ENCODE measurements at regions not wholly inside any gene's neighbourhood (a gene's known extent, or its start where the extent isn't known, plus 50 kb on each side); places are given as distances from the start of the nearest gene placed in this dataset.
"Not testable (repeated sequence)": the region's sequence is repeated elsewhere in the genome, so short reads cannot be mapped to it uniquely, and the experiment has no call there.

DNA sequence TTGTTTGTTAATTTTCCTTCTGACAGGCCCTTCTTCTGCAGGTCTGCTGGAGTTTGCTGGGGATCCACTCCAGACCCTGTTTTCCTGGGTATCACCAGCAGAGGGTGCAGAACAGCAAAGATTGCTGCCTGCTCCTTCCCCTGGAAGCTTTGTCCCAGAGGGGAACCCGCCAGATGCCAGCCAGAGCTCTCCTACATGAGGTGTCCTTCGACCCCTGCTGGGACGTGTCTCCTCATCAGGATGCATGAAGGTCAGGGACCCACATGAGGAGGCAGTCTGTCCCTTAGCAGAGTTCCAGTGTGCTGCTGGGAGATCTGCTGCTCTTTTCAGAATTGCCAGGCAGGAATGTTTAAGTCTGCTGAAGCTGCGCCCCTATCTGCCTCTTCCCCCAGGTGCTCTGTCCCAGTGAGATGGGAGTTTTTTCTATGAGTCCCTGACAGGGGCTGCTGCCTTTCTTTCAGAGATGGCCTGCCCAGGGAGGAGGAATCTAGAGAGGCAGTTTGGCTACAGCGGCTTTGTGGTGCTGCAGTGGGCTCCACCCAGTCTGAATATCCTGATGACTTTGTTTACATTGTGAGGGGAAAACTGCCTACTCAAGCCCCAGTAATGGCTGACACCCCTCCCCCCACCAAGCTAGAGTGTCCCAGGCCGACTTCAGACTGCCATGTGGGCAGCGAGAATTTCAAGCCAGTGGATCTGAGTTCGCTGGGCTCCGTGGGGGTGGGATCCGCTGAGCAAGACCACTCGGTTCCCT, 772.0 kb upstream of the FAM174A start (continued):
- TF ChIP-seq, protein P1, sequence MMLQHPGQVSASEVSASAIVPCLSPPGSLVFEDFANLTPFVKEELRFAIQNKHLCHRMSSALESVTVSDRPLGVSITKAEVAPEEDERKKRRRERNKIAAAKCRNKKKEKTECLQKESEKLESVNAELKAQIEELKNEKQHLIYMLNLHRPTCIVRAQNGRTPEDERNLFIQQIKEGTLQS (IDR thresholded peaks at IDR 0.05) = no peak
- TF ChIP-seq FOSL1 (IDR thresholded peaks at IDR 0.05; ENCODE audit: low read depth) (no peak), POLR2AphosphoS5 (IDR thresholded peaks at IDR 0.05; ENCODE audit: low read depth, low read length) (no peak), EZH2 (IDR thresholded peaks at IDR 0.05) (no peak)

DNA sequence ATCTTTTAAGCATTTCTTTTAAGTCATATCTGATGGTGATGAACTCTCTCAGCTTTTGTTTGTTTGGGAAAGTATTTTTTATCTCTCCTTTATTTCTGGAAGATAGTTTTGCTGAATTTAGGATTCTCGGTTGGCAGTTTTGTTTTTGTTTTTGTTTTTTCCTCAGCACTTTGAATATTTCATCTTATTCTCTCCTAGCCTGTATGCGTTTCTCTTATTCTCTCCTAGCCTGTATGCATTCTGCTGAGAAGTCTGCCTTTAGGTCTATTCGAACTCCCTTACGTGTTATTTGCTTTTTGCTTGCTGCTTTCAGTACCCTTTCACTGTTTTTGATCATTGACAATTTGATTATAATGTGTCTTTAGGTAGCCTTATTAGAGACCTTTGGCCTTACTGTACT, 787.8 kb upstream of the FAM174A start:
- Histone ChIP-seq H2AFZ (ENCODE audit: low read depth, low read length, poor library complexity, severe bottlenecking) (no peak overlapping the region), H3K4me1 (ENCODE audit: control insufficient read depth in 1 of 2, insufficient read depth in 2 of 2, low read length in 2 of 2) (no peaks in the 10 kb centered on the region), H3K4me3 (replicated peaks in 1 of 2; ENCODE audit: low read depth in 1 of 2, low read length in 2 of 2) (no peak overlapping the region), H3K79me2 (ENCODE audit: insufficient read depth, low read length) (no peaks in the 10 kb centered on the region), H3K4me2 (ENCODE audit: low read length) (no peak overlapping the region), H3K9ac (ENCODE audit: low read length) (no peak overlapping the region), H4K20me1 (ENCODE audit: insufficient read depth) (no peaks in the 10 kb centered on the region), H3K27ac (ENCODE audit: low read depth, low read length) (no peak overlapping the region), H3K9me3 (ENCODE audit: control insufficient read depth in 1 of 2, insufficient read depth in 1 of 2, low read depth in 1 of 2, low read length in 2 of 2) (no peaks in the 10 kb centered on the region), H3K36me3 (ENCODE audit: control insufficient read depth in 1 of 2, insufficient read depth in 2 of 2, low read length in 2 of 2) (no peaks in the 10 kb centered on the region), H3K27me3 (ENCODE audit: insufficient read depth, low read length) (no peaks in the 10 kb centered on the region), H3K9me2 (ENCODE audit: insufficient read depth) (no peaks in the 10 kb centered on the region)
- ChIA-PET CTCF (no interaction called here), RAD21 (ENCODE audit: low non-redundant PET in 1 of 2, low total read pairs in 2 of 2, uncharacterized antibody in 2 of 2, unreplicated experiment in 2 of 2) (no interaction called here), POLR2A (no interaction called here)
- intact Hi-C loops (cut with micrococcal nuclease) = no loop called here
- TF ChIP-seq ZNF274 (IDR thresholded peaks at IDR 0.05; ENCODE audit: low read depth, low read length) = no peak
- BruUV-seq (replicated peaks) = no TSS peak
- ATAC-seq (no peak), DNase-seq (ENCODE audit: low read depth, low spot score) (no peak)

- RAD21 ChIA-PET (ENCODE audit: low non-redundant PET in 1 of 2, low total read pairs in 2 of 2, uncharacterized antibody in 2 of 2, unreplicated experiment in 2 of 2); intact Hi-C loops (cut with micrococcal nuclease); POLR2A ChIA-PET; H3K27me3 ChIP-seq (ENCODE audit: insufficient read depth, low read length); BruUV-seq (replicated peaks); H3K9me3 ChIP-seq (ENCODE audit: control insufficient read depth in 1 of 2, insufficient read depth in 1 of 2, low read depth in 1 of 2, low read length in 2 of 2); H3K36me3 ChIP-seq (ENCODE audit: control insufficient read depth in 1 of 2, insufficient read depth in 2 of 2, low read length in 2 of 2); H3K27ac ChIP-seq (ENCODE audit: low read depth, low read length); H4K20me1 ChIP-seq (ENCODE audit: insufficient read depth); H3K79me2 ChIP-seq (ENCODE audit: insufficient read depth, low read length); H3K4me2 ChIP-seq (ENCODE audit: low read length); H3K4me3 ChIP-seq (replicated peaks in 1 of 2; ENCODE audit: low read depth in 1 of 2, low read length in 2 of 2); H3K9me2 ChIP-seq (ENCODE audit: insufficient read depth); DNase-seq (ENCODE audit: low read depth, low spot score); CTCF ChIA-PET; ATAC-seq; H2AFZ ChIP-seq (ENCODE audit: low read depth, low read length, poor library complexity, severe bottlenecking); H3K4me1 ChIP-seq (ENCODE audit: control insufficient read depth in 1 of 2, insufficient read depth in 2 of 2, low read length in 2 of 2); H3K9ac ChIP-seq (ENCODE audit: low read length): not testable (repeated sequence)
These were observed 802.0 kb upstream of the FAM174A start for GRCh38 chr5:99733146-99733545.

GRCh38 chr5:99730653-99731052, 801.8 kb upstream of the CHD1 start:
- POLR2A ChIA-PET; CTCF ChIA-PET; intact Hi-C loops (cut with micrococcal nuclease): not testable (repeated sequence)

More at GRCh38 chr5:99730653-99731052, 801.8 kb upstream of the CHD1 start:
- H3K36me3 ChIP-seq (ENCODE audit: control insufficient read depth in 1 of 2, insufficient read depth in 2 of 2, low read length in 2 of 2); H3K9ac ChIP-seq (ENCODE audit: low read length); H3K4me2 ChIP-seq (ENCODE audit: low read length); H4K20me1 ChIP-seq (ENCODE audit: insufficient read depth); RAD21 ChIA-PET (ENCODE audit: low non-redundant PET in 1 of 2, low total read pairs in 2 of 2, uncharacterized antibody in 2 of 2, unreplicated experiment in 2 of 2); H3K79me2 ChIP-seq (ENCODE audit: insufficient read depth, low read length); H3K4me1 ChIP-seq (ENCODE audit: control insufficient read depth in 1 of 2, insufficient read depth in 2 of 2, low read length in 2 of 2); H3K27ac ChIP-seq (ENCODE audit: low read depth, low read length); BruUV-seq (replicated peaks); H2AFZ ChIP-seq (ENCODE audit: low read depth, low read length, poor library complexity, severe bottlenecking); ATAC-seq; H3K9me3 ChIP-seq (ENCODE audit: control insufficient read depth in 1 of 2, insufficient read depth in 1 of 2, low read depth in 1 of 2, low read length in 2 of 2); H3K9me2 ChIP-seq (ENCODE audit: insufficient read depth); H3K27me3 ChIP-seq (ENCODE audit: insufficient read depth, low read length); DNase-seq (ENCODE audit: low read depth, low spot score); H3K4me3 ChIP-seq (replicated peaks in 1 of 2; ENCODE audit: low read depth in 1 of 2, low read length in 2 of 2): not testable (repeated sequence)
